HG03175 (cell line): ENCODE measurements at regions not wholly inside any gene's neighbourhood (a gene's known extent, or its start where the extent isn't known, plus 50 kb on each side); places are given as distances from the start of the nearest gene placed in this dataset.

Source experiments
- ATAC-seq: cut with Tn5 transposase; IDR thresholded peaks from one replicate; pipeline ENCODE4 v1.9.1; 2021; ENCODE audit warnings: mild to moderate bottlenecking, moderate library complexity; ENCODE audit not compliant: unreplicated experiment

GRCh38 chr9:86765746-86766430 lies 181.4 kb downstream of the GAS1 start:
- ATAC-seq = no peak

- ATAC-seq = no peak
These were observed 182.5 kb downstream of the GAS1 start for GRCh38 chr9:86764671-86765343.

- no peak for ATAC-seq
These were observed 183.1 kb downstream of the GAS1 start for GRCh38 chr9:86764221-86764624.

- ATAC-seq = no peak
These were observed 183.5 kb downstream of the GAS1 start for GRCh38 chr9:86763791-86764190.

- no peak for ATAC-seq
These were observed 190.0 kb downstream of the GAS1 start for GRCh38 chr9:86757382-86757720.

- ATAC-seq = no peak
These were observed 190.5 kb downstream of the GAS1 start for GRCh38 chr9:86756576-86757381.

- ATAC-seq = no peak
These were observed 191.8 kb downstream of the GAS1 start for GRCh38 chr9:86755561-86755941.

- no peak for ATAC-seq
These were observed 192.4 kb downstream of the GAS1 start for GRCh38 chr9:86754581-86755560.

GRCh38 chr9:86753836-86754235 lies 193.5 kb downstream of the GAS1 start:
- no peak for ATAC-seq

- ATAC-seq = no peak
These were observed 194.6 kb downstream of the GAS1 start for GRCh38 chr9:86752733-86753132.

- ATAC-seq = no peak
These were observed 195.3 kb downstream of the GAS1 start for GRCh38 chr9:86751956-86752355.

- ATAC-seq = no peak
These were observed 196.1 kb downstream of the GAS1 start for GRCh38 chr9:86751207-86751606.

- ATAC-seq = no peak
These were observed 197.4 kb downstream of the GAS1 start for GRCh38 chr9:86749894-86750255.

GRCh38 chr9:86749161-86749893 lies 198.0 kb downstream of the GAS1 start:
- no peak for ATAC-seq

- ATAC-seq = no peak
These were observed 199.6 kb downstream of the GAS1 start for GRCh38 chr9:86747711-86748110.

GRCh38 chr9:86741311-86742208 lies 205.7 kb downstream of the GAS1 start:
- ATAC-seq = no peak

- no peak for ATAC-seq
These were observed 211.4 kb downstream of the GAS1 start for GRCh38 chr9:86735772-86736458.

- no peak for ATAC-seq
These were observed 212.5 kb downstream of the GAS1 start for GRCh38 chr9:86734771-86735170.

GRCh38 chr9:86733929-86734328 lies 213.4 kb downstream of the GAS1 start:
- no peak for ATAC-seq
